ENCODE measurements at regions not wholly inside any gene's neighbourhood (a gene's known extent, or its start where the extent isn't known, plus 50 kb on each side); places are given as distances from the start of the nearest gene placed in this dataset.

- Mint-ChIP-seq H3K27ac (no peak overlapping the region), H3K4me1 (peaks cover 7% of the 10 kb centered on the region), H3K9me3 (peaks cover 8% of the 10 kb centered on the region), H3K4me3 (no peak overlapping the region), H3K27me3 (ENCODE audit: low read depth) (peaks cover 61% of the 10 kb centered on the region), H3K36me3 (ENCODE audit: low read depth) (no peaks in the 10 kb centered on the region)
- TF ChIP-seq CTCF (IDR thresholded peaks at IDR 0.05; ENCODE audit: unreplicated experiment in 3 of 3), result no peak
Observed at GRCh38 chr1:25106352-25106751, 126.0 kb downstream of the SYF2 start.

DNA sequence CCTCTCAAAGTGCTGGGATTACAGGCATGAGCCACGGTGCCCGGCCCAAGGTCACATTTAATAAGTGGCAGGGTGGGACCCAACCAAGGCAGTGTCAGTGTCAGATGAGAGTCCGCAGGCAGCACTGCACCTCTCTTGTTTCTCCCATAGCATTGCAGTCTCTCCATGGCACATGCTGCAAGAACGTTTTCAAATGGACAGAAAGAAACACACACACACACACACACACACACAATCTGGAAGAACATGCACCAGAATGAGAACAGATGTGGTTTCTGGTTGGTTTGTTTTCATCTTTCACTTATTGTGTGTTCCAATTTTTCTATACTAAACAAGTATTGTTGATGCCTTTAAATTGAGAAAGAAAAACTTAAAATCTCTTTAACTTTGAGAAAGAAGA lies 126.5 kb downstream of the SYF2 start:
- peaks cover 8% of the 10 kb centered on the region for H3K9me3 Mint-ChIP-seq
- peaks cover 62% of the 10 kb centered on the region for H3K27me3 Mint-ChIP-seq (ENCODE audit: low read depth)
- no peak overlapping the region for H3K4me3 Mint-ChIP-seq
- H3K4me1 Mint-ChIP-seq, result peaks cover 7% of the 10 kb centered on the region
- TF ChIP-seq CTCF (IDR thresholded peaks at IDR 0.05; ENCODE audit: unreplicated experiment in 3 of 3), result no peak
- no peaks in the 10 kb centered on the region for H3K36me3 Mint-ChIP-seq (ENCODE audit: low read depth)
- H3K27ac Mint-ChIP-seq, result no peak overlapping the region

DNA sequence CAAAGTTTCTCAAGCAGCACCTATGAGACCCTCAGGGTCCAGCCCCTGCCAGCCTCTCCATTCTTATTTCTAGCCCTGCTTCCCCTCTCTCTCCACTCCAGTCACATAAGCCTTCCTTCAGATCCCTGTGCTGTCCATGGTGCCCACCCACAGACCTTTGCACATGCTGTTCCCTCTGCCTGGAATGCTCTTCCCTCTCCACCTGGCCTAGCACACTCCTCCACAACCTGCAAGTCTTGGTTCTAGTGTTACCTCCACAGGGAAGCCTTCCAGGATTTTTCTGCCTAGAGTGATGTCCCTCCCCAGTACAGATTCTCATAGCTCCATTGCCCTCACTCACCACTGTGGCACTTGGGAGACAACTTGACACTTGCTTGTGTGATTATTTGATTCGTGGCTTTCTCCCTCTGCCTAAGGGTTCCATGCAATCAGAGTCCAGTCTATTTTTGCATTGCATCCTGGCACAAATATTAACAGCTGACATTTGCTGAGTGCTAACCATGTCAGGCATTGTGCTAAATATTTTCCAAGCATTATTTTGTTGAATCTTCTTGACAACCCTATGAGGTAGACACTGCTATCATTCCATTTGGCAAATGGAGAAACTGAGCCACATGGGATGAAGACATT lies 127.3 kb downstream of the SYF2 start:
- peaks cover 10% of the 10 kb centered on the region for H3K4me1 Mint-ChIP-seq
- no peak overlapping the region for H3K27ac Mint-ChIP-seq
- H3K36me3 Mint-ChIP-seq (ENCODE audit: low read depth), result no peaks in the 10 kb centered on the region
- H3K27me3 Mint-ChIP-seq (ENCODE audit: low read depth), result peaks cover 57% of the 10 kb centered on the region
- TF ChIP-seq CTCF (IDR thresholded peaks at IDR 0.05; ENCODE audit: unreplicated experiment in 3 of 3), result no peak
- peaks cover 8% of the 10 kb centered on the region for H3K9me3 Mint-ChIP-seq
- no peak overlapping the region for H3K4me3 Mint-ChIP-seq

DNA sequence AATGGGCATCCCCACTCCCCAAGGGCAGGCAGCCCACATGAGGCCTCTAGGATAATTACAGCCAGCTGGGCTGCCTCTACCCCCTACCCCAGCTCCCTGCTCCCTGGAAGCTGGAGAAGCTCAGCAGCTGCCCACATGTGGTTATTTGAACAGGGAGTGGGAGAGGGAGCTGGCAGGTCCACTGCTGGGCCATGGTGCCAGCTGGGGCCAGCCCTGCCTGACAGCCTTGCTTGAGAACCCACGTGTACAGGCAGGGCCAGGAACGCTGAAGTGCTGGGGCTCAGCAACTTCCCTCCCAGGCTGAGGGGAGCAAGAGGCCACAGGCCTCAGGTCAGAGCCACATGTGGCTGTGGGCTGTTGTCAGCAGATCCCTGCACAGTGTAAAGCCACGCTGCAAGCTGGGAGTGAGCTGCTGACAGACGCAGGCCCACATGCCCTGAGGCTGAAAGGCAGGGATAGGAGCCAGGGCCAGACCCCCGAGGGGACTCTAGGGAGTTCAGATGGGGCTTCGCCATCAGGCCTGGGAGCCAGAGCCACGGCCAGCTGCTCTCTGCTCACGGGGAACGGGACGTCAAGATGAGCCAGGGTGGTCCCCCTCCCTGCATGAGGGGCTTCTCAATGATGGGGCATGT lies 129.0 kb downstream of the SYF2 start:
- H3K27me3 Mint-ChIP-seq (ENCODE audit: low read depth), result peaks cover 60% of the 10 kb centered on the region
- H3K4me3 Mint-ChIP-seq, result no peak overlapping the region
- peaks cover 20% of the 10 kb centered on the region for H3K4me1 Mint-ChIP-seq
- no peaks in the 10 kb centered on the region for H3K36me3 Mint-ChIP-seq (ENCODE audit: low read depth)
- peak overlapping the region in 1 of 3 experiments; percentile 63 for H3K27ac Mint-ChIP-seq
- TF ChIP-seq CTCF (IDR thresholded peaks at IDR 0.05; ENCODE audit: unreplicated experiment in 3 of 3), result no peak
- no peaks in the 10 kb centered on the region for H3K9me3 Mint-ChIP-seq

GRCh38 chr1:25100151-25100833 lies 132.0 kb downstream of the SYF2 start:
- H3K27me3 Mint-ChIP-seq (ENCODE audit: low read depth), result peaks cover 67% of the 10 kb centered on the region
- H3K27ac Mint-ChIP-seq, result no peak overlapping the region
- no peak for TF ChIP-seq CTCF (IDR thresholded peaks at IDR 0.05; ENCODE audit: unreplicated experiment in 3 of 3)
- peaks cover 7% of the 10 kb centered on the region for H3K9me3 Mint-ChIP-seq
- H3K36me3 Mint-ChIP-seq (ENCODE audit: low read depth), result no peaks in the 10 kb centered on the region
- H3K4me3 Mint-ChIP-seq, result no peak overlapping the region
- H3K4me1 Mint-ChIP-seq, result peaks cover 20% of the 10 kb centered on the region

All from nephron (organoid).